ENCODE measurements at regions not wholly inside any gene's neighbourhood (a gene's known extent, or its start where the extent isn't known, plus 50 kb on each side); places are given as distances from the start of the nearest gene placed in this dataset.

- no peak for DNase-seq (ENCODE audit: low spot score)
These were observed 555.8 kb upstream of the TLE4 start for GRCh38 chr9:79015951-79016350.

DNA sequence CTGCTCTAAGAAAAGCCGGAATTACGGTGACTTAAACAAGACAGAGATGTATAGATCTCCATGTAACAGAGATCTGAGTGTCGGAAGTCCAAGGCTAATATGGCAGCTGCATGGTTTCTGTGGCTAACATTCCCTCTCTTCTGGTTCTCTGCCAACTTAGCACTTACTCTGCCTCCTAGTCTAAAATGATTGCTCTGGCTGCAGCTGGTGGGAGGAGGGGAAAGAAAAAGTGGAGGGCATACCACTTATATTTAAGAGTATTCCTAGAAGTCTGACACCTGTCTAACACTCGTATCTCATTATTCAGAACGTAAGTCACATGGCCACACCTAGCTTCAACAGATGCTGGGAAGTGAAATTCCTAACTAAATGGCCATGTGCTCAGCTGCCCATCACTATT, 551.5 kb upstream of the TLE4 start:
- no peak for DNase-seq (ENCODE audit: low spot score)

GRCh38 chr9:79021084-79021483, 550.7 kb upstream of the TLE4 start:
- DNase-seq (ENCODE audit: low spot score), result no peak

- DNase-seq (ENCODE audit: low spot score), result no peak
These were observed 548.6 kb upstream of the TLE4 start for GRCh38 chr9:79023134-79023580.

- no peak for DNase-seq (ENCODE audit: low spot score)
These were observed 545.4 kb upstream of the TLE4 start for GRCh38 chr9:79026316-79026715.

GRCh38 chr9:79028101-79028500, 543.7 kb upstream of the TLE4 start:
- DNase-seq (ENCODE audit: low spot score), result no peak

GRCh38 chr9:79034583-79034982, 537.2 kb upstream of the TLE4 start:
- no peak for DNase-seq (ENCODE audit: low spot score)

GRCh38 chr9:79037338-79037737, 534.4 kb upstream of the TLE4 start:
- no peak for DNase-seq (ENCODE audit: low spot score)

DNA sequence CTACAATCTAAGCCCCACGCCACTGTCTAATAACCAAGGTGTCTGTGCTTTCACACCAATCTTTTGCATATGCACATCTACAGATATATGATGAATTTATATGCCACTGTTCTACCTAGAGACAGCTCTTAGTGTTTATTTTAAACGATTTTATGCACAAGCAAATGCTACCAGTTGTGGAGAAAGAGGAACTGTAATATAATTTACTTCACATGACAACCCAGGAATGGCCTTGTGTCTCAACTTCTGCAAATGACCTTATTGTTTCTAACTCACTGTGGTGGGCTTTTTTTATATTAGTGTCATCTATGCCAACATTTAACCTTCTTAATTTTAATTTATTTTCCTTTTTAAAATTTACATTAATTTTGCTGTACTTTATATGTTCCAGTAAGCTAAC, 531.1 kb upstream of the TLE4 start:
- DNase-seq (ENCODE audit: low spot score), result no peak

- no peak for DNase-seq (ENCODE audit: low spot score)
These were observed 530.5 kb upstream of the TLE4 start for GRCh38 chr9:79041266-79041665.

GRCh38 chr9:79043916-79044315, 527.8 kb upstream of the TLE4 start:
- DNase-seq (ENCODE audit: low spot score), result no peak

DNA sequence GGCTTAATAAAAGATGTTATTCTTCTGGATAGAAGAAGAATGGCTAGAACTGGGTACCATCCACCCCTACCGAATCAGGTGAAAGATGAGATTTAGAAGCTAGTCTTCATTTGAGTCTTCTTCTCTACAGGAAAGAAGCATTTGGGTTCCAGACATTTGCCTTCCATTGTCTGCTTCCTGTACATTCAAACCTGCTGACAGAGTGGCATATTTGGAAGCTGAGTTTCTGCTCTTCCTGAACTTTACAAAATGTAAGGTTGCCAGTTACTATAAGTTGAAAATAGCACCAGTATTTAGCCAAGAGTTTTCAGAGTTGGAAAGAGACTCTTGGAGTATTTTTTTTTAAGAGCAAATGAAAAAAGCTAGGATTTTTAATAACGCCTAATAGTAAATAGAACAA, 525.4 kb upstream of the TLE4 start:
- DNase-seq (ENCODE audit: low spot score), result no peak

DNA sequence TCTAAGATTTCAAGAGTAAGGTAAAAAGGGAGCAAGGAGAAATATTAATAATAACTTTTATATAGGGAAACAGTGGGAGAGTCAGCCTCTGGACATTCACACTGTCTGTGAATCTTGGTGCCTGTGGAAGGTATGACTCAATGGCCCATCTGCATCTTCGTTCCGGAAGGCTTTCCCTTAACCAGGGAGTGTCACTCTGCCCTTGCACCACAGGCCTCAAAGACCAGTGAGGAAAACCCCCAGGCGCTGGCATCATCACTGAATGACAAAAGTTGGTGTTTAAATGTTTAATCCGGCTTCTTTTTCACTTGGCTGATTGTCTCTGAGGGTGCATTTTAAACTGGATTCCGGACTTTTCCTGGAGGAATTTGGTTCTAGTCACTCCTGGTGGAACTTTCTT, 522.4 kb upstream of the TLE4 start:
- no peak for DNase-seq (ENCODE audit: low spot score)

- DNase-seq (ENCODE audit: low spot score), result no peak
These were observed 518.2 kb upstream of the TLE4 start for GRCh38 chr9:79053598-79053997.

DNA sequence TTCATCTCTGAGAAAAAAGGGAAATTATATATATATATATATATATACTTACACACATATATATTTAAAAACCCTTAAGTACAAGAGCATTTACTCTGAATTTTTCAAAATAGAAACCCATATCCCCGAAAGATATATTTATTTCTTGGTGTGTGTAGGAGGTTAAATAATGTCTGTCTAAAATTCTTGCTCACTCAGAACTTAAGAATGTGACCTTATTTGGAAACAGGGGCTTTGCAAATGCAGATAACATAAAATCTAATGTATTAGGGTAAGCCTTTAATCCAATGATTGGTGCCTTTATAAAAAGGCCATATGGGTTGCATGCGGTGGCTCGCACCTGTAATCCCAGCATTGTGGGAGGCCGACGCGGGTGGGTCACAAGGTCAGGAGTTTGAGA, 517.3 kb upstream of the TLE4 start:
- no peak for DNase-seq (ENCODE audit: low spot score)

DNA sequence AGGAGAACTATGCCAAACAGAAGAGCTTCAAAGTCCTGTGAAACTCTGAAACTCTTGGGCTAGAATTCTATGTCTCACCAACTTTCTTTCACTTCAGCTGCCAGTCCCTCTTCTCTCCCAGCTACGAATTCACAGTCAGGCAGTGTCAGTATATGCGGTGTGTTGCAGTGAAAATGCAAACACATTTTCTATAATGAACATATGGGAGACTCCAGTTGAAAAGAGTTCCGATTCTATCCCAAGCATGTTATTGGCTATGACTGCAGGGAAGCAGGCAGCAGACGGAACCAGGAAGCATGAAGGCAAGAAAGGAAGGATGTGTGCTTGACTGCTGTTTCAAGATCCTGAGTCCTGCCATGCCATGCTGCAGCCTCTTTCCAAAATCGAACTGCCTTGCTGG, 515.7 kb upstream of the TLE4 start:
- no peak for DNase-seq (ENCODE audit: low spot score)

- no peak for DNase-seq (ENCODE audit: low spot score)
These were observed 514.2 kb upstream of the TLE4 start for GRCh38 chr9:79057576-79057975.

DNA sequence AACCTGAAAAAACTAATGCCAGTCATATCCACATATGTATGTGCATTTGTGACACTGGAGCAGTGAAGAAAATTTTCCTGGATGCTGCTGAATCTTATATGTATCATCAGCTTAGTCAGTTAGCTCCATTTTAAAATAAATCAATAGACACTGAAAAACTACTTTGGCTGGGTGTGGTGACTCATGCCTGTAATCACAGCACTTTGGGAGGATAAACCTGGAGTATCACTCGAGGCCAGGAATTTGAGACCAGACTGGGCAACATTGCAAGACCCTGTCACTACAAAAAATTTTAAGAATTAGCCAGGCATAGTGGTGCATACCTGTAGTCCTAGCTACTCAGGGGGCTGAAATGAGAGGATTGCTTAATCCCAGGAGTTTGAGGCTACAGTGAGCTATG, 511.0 kb upstream of the TLE4 start:
- DNase-seq (ENCODE audit: low spot score), result no peak

- DNase-seq (ENCODE audit: low spot score), result no peak
These were observed 509.8 kb upstream of the TLE4 start for GRCh38 chr9:79061752-79062616.

DNA sequence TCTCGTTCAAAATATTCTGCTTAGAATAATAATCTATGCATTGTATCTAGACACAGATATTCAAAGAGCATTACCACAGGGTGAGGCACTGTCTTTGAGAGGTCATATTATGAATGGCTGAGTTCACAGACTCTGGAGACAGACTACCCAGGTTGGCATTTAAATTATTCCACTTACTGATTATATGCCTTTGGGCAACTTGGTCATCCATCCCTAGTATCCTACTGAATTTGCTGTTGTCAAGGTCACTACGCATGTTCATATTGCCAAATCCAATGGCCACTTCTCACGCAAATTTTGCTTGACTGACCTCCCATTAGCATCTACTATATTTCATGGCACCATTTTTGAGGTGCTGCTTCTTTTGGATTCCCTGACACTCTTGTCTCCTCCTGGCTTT, 498.6 kb upstream of the TLE4 start:
- no peak for DNase-seq (ENCODE audit: low spot score)

GRCh38 chr9:79080536-79080935, 491.2 kb upstream of the TLE4 start:
- DNase-seq (ENCODE audit: low spot score), result no peak

- DNase-seq (ENCODE audit: low spot score), result no peak
These were observed 488.1 kb upstream of the TLE4 start for GRCh38 chr9:79083621-79084020.

GRCh38 chr9:79087133-79087532, 484.6 kb upstream of the TLE4 start:
- no peak for DNase-seq (ENCODE audit: low spot score)

GRCh38 chr9:79089054-79089560, 482.7 kb upstream of the TLE4 start:
- no peak for DNase-seq (ENCODE audit: low spot score)

Measured in globus pallidus (tissue), 1 donor.